OCI-LY3 (cell line): ENCODE measurements at regions not wholly inside any gene's neighbourhood (a gene's known extent, or its start where the extent isn't known, plus 50 kb on each side); places are given as distances from the start of the nearest gene placed in this dataset.

ENCODE experiments used
- H2AFZ ChIP-seq: fragments of 200-600, 300-600 bp; shearing (Covaris generic); 2 replicates; pipeline ENCODE4 v1.6.0; 2014; ENCODE audit warnings: antibody characterized with exemption, low read depth, low read length
- H3K27ac ChIP-seq: fragments of 200-600, 300-600 bp; sonication (generic); 2 replicates; pipeline ENCODE4 v1.5.1; 2014; ENCODE audit warnings: mild to moderate bottlenecking, low read length, moderate library complexity, mixed read lengths
- H3K27me3 ChIP-seq: fragments of 200-600, 300-600 bp; sonication (generic); 2 replicates; pipeline ENCODE4 v1.6.1; 2014; ENCODE audit warnings: low read depth, low read length, mixed read lengths
- H3K36me3 ChIP-seq: fragments of 200-600, 300-600 bp; sonication (generic); replicated peaks from 2 replicates; pipeline ENCODE3; 2014; ENCODE audit warnings: low read depth, low read length, mixed read lengths
- H3K4me1 ChIP-seq: fragments of 300-600, 200-600 bp; sonication (generic); 2 replicates; pipeline ENCODE4 v1.6.1; 2014; ENCODE audit warnings: low read length, mixed read lengths
- H3K4me2 ChIP-seq: fragments of 200-600, 300-600 bp; sonication (generic); 2 replicates; pipeline ENCODE4 v1.6.1; 2014; ENCODE audit warnings: low read length, mixed read lengths
- H3K4me3 ChIP-seq: fragments of 300-600, 200-600 bp; sonication (generic); 2 replicates; pipeline ENCODE4 v1.5.1; 2014; ENCODE audit warnings: antibody characterized with exemption, mild to moderate bottlenecking, low read length, moderate library complexity
- H3K79me2 ChIP-seq: fragments of 300-600, 200-600 bp; shearing (Covaris generic); 2 replicates; pipeline ENCODE4 v1.6.1; 2014; ENCODE audit warnings: mild to moderate bottlenecking, low read length, mixed read lengths
- H3K9ac ChIP-seq: fragments of 300-600, 200-600 bp; shearing (Covaris generic); 2 replicates; pipeline ENCODE4 v1.6.0; 2014; ENCODE audit warnings: mild to moderate bottlenecking, low read length, moderate library complexity
- H3K9me3 ChIP-seq: fragments of 200-600, 300-600 bp; shearing (Covaris generic); 2 replicates; pipeline ENCODE4 v1.6.1; 2014; ENCODE audit warnings: low read length, mixed read lengths; ENCODE audit not compliant: insufficient read depth
- H4K20me1 ChIP-seq: fragments of 200-600, 300-600 bp; sonication (generic); 2 replicates; pipeline ENCODE4 v1.6.1; 2016; ENCODE audit warnings: low read length, mixed read lengths; ENCODE audit not compliant: insufficient read depth
- EZH2phosphoT487 ChIP-seq: fragments of 200-600 bp; shearing (Covaris generic); IDR thresholded peaks from 2 replicates; pipeline ENCODE4 v1.6.1; 2018; ENCODE audit warnings: antibody characterized with exemption, mixed run types, low read depth
- TF ChIP-seq, protein P1 (sequence below): fragments of 200-600, 300-600 bp; sonication (generic); IDR thresholded peaks from 2 replicates; pipeline ENCODE4 v1.5.1; 2014; ENCODE audit warnings: antibody characterized with exemption, low read length, low read depth

DNA sequence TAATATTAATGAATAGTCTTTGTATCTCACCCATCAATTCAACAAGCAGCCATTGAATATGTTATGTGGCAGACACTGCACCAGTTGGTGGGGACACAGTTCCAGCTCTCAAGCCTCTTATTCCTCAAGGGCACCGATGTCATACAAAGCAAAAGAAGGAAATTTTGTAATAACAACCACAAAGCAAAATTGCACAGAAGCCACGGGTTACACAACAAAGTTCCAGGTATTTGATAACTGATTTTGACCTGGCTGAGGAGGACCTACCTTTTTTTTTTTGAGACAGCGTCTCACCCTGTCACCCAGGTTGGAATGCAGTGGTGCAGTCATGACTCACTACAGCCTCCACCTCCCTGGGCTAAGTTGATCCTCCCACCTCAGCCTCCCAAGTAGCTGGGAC is 266.7 kb downstream of the FOXO1 start:
- Histone ChIP-seq H3K27me3 (peaks cover 9% of the 10 kb centered on the region), H4K20me1 (no peaks in the 10 kb centered on the region), H3K4me3 (no peak overlapping the region), H3K9me3 (no peaks in the 10 kb centered on the region), H3K79me2 (no peaks in the 10 kb centered on the region), H3K36me3 (no peaks in the 10 kb centered on the region), H3K27ac (no peak overlapping the region), H3K9ac (no peak overlapping the region), H3K4me1 (peaks cover 15% of the 10 kb centered on the region), H3K4me2 (no peak overlapping the region), H2AFZ (no peak overlapping the region)
- TF ChIP-seq, protein P1, sequence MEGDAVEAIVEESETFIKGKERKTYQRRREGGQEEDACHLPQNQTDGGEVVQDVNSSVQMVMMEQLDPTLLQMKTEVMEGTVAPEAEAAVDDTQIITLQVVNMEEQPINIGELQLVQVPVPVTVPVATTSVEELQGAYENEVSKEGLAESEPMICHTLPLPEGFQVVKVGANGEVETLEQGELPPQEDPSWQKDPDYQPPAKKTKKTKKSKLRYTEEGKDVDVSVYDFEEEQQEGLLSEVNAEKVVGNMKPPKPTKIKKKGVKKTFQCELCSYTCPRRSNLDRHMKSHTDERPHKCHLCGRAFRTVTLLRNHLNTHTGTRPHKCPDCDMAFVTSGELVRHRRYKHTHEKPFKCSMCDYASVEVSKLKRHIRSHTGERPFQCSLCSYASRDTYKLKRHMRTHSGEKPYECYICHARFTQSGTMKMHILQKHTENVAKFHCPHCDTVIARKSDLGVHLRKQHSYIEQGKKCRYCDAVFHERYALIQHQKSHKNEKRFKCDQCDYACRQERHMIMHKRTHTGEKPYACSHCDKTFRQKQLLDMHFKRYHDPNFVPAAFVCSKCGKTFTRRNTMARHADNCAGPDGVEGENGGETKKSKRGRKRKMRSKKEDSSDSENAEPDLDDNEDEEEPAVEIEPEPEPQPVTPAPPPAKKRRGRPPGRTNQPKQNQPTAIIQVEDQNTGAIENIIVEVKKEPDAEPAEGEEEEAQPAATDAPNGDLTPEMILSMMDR: no peak
- TF ChIP-seq EZH2phosphoT487: no peak

DNA sequence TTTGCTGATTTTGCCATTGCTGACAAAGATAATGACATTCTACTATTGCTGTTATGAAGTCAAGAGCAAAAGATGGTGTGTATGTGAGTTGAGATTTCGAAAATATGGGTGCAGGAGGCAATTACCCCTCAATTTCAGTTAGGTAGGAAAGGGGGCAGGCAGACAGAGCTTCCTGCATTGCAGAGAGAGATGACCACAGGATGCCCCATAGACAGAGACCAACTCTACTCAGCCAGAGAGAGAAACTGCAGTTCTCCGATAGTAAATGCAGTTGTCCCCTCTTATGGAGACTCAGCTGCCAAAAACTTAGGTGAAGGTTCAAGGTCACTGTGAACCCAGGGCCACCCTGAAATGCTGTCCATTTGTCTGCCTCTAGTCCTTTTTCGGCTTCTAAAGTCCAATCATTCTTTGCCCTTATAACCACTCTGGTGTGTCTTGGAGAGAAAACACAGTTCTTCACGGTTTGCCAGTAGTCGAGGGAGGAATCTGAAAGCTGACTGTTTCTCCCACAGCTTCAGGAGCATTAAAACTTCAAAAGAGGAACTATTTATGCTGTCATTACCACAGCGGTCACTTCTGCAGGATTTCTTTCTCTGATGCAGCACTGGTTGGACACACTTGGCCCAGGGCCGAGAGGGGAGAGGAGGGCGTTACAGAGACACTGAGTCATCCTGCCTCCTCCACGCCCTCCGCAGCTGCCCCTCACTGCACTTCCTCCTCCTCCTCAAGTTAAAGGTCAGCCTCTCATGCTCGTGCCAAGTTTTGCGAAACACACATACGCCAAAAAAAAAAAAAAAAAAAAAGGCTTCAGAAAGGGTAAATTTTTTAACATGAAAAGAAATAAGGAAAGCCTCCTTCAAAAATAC is 264.3 kb downstream of the FOXO1 start:
- no peaks in the 10 kb centered on the region for H3K36me3 ChIP-seq
- no peak overlapping the region for H2AFZ ChIP-seq
- TF ChIP-seq, protein P1: no peak
- no peaks in the 10 kb centered on the region for H4K20me1 ChIP-seq
- no peak overlapping the region for H3K27ac ChIP-seq
- H3K79me2 ChIP-seq: no peaks in the 10 kb centered on the region
- H3K4me3 ChIP-seq: peak overlapping the region; percentile 65
- H3K4me2 ChIP-seq: peak overlapping the region; percentile 85
- peak overlapping the region; percentile 9; the same call in 1 of the 2 replicates for H3K9ac ChIP-seq
- H3K4me1 ChIP-seq: peaks cover 15% of the 10 kb centered on the region
- H3K9me3 ChIP-seq: no peaks in the 10 kb centered on the region
- peaks cover 9% of the 10 kb centered on the region for H3K27me3 ChIP-seq

DNA sequence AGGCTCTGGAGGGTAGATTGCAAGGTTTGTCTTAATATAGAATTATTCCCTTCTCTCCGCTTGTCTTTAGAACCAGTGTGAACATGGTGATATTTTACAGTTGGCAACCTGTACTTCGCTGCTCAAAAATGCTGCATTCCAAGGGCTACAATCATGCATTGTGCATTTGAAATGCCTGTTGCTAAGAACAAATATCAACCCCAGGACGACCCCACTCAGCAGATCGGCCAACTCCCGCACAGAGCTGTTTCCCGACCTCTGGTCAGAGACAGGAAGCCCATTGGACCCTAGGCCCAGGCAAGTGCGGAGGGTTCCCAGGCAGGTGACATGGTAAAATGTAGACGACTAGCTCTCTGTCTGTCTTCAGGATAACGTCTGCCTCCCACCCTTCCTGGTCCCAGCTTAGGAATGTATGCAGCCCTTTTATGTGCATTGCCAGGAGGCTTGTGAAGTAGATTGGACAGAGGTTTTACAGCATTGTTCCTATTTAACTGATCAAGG is 263.5 kb downstream of the FOXO1 start:
- peaks cover 15% of the 10 kb centered on the region for H3K4me1 ChIP-seq
- no peaks in the 10 kb centered on the region for H3K36me3 ChIP-seq
- peak overlapping the region; percentile 65 for H3K4me3 ChIP-seq
- H3K27ac ChIP-seq: no peak overlapping the region
- H3K9ac ChIP-seq: no peak overlapping the region
- H3K4me2 ChIP-seq: peak overlapping the region; percentile 85
- H2AFZ ChIP-seq: no peak overlapping the region
- H3K9me3 ChIP-seq: no peaks in the 10 kb centered on the region
- no peak for TF ChIP-seq EZH2phosphoT487
- TF ChIP-seq, protein P1: no peak
- H4K20me1 ChIP-seq: no peaks in the 10 kb centered on the region
- H3K27me3 ChIP-seq: peaks cover 9% of the 10 kb centered on the region
- H3K79me2 ChIP-seq: no peaks in the 10 kb centered on the region

DNA sequence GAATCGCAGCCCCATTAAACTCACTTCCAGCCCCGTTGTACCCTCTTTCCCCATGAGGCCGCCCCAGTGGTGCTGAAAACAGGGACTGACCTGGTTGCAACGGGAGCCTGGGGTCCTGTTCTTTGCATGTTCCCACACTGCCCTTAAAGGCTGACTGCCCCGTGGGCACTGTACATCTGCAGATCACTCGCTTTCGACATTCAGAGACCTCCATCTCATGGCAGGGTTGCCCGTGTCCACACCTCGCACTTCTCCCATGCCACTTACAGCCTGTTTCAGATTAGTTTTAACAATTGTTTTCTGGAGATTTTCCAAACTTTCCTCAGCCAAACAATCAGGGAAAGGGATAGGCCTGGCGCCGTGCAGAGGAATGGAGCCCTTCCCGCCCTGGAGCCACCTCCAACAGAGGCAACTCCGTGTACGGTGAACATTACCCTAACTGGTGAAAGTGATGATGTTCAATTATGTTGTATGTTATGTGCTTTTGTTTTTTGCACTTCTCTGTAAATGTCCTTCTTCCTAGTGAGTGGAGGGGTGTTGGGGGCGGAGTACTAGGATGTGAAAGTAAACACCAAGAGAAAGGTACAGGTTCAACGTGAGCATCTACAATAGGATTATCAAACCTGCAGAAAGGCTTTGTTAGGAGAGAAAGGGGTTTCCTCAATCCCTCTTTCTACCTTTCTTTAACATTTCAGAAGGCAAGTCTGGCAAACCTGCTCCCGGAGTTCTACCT is 262.8 kb downstream of the FOXO1 start:
- H4K20me1 ChIP-seq: no peaks in the 10 kb centered on the region
- no peak overlapping the region for H2AFZ ChIP-seq
- H3K27me3 ChIP-seq: peaks cover 9% of the 10 kb centered on the region
- H3K36me3 ChIP-seq: no peaks in the 10 kb centered on the region
- H3K4me1 ChIP-seq: peaks cover 15% of the 10 kb centered on the region
- no peaks in the 10 kb centered on the region for H3K79me2 ChIP-seq
- no peak overlapping the region for H3K4me2 ChIP-seq
- no peaks in the 10 kb centered on the region for H3K9me3 ChIP-seq
- H3K4me3 ChIP-seq: no peak overlapping the region
- no peak overlapping the region for H3K9ac ChIP-seq
- no peak for TF ChIP-seq EZH2phosphoT487
- TF ChIP-seq, protein P1: no peak
- H3K27ac ChIP-seq: no peak overlapping the region
